ENCODE measurements at regions not wholly inside any gene's neighbourhood (a gene's known extent, or its start where the extent isn't known, plus 50 kb on each side); places are given as distances from the start of the nearest gene placed in this dataset.

DNA sequence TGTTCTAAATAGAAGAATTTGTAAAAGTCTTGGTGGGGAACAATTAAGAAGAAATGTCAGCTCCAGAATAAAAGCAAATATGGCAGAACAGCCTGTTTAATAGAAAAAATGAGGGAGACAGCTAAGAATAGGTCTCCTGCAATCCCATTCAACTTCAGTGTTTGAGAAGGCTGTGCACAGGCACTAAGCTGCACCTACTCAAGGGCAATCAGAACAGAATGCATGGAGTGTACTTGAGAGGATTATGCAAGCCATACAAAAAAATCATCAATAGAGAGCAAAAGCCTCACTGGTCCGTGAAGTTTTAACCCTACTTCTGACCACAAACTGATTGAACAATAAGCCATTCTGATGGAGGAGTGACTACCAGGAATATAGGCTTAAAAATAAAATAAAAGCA lies 690.7 kb upstream of the PCDH15 start:
- peak; percentile 2 for DNase-seq

DNA sequence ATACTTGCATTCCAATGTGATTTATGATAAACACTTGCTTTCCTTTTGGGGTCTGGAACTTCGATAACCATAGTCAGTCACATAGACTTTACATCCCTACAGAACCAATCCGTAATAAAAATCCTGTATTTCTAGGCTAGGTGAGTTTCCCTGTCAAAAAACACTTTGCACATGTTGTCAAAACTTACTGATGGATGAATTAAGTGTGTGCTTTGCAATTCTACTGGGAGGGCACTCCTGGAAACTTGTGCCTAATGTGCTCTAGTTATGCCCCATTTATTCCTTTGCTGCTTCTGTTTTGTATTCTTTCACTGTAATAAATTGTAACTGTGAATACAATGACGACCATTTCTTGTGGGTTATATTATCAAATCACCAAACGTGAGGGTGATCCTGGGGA lies 684.8 kb upstream of the PCDH15 start:
- no peak for DNase-seq

GRCh38 chr10:55476129-55476528 lies 675.1 kb upstream of the PCDH15 start:
- no peak for DNase-seq

DNA sequence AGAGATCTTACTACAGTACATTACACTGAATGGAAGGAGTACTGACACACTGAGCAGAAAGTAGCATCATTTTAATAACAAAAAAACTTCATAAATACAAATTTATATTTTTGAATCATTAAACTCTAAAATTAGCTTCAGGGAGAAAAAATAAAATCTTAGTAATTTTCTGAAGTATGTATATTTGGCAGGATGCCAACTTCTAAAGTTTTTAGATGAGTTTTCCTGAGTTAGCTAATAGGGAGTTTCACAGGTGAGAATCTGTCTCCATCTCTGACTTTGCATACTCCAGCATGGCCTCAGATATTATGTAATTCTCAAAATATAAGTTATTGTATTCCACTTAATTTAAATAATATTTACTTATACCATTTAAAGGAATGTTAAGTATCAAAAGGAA lies 673.2 kb upstream of the PCDH15 start:
- no peak for DNase-seq

- DNase-seq = no peak
Observed at GRCh38 chr10:55470840-55471239, 669.8 kb upstream of the PCDH15 start.

DNA sequence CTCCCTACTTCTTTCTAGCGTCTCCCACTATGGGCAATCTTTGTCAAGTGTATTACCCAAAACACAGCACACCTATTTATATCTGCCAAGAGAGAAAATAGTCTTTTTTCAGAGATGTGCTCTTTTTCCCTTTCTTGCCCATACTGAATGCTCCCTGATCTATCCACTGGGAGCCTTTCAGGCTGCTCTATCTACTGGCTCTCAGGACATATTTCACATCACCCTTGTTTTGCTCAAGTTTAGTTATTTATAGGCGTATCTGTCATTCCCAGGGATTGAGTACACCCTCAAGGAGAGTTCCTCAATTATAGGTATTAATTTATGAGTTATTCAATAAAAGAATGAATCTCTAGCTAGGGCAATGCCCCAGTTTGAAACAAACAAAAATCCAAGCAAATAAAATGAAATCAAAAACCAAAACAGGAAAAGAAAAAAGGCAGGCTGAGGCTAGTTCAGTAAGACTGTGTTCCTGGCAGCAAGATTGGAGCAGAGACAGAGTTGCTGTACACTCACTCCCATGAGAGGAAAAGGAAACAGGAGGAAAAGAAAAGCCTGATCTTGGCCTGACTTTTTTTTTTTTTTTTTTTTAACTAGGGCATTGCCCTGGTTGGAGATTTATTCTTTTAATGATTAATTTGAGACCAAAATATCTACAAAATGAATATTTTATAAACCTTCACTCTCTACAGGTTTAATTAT lies 665.9 kb upstream of the PCDH15 start:
- DNase-seq = no peak

- DNase-seq = no peak
Observed at GRCh38 chr10:55464083-55464482, 663.1 kb upstream of the PCDH15 start.

DNA sequence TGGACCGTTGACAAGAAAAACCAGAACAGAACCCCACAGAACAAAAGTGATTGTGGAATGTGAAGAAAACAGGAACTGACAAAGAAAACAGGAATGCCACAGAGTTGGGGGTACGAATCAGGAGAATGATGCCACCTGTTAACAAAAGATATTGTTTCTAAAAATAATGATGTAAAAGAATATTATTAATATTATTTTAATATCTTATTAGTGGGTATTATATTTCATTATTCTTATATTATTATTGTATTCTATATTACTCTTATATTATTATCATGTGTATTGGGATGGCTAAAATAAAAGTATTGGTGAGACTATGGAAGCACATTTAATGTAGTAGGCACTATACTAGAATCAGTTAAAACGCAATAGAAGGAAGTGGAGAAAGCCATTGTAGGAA lies 659.0 kb upstream of the PCDH15 start:
- no peak for DNase-seq

- DNase-seq = no peak
Observed at GRCh38 chr10:55449981-55450380, 649.0 kb upstream of the PCDH15 start.

DNA sequence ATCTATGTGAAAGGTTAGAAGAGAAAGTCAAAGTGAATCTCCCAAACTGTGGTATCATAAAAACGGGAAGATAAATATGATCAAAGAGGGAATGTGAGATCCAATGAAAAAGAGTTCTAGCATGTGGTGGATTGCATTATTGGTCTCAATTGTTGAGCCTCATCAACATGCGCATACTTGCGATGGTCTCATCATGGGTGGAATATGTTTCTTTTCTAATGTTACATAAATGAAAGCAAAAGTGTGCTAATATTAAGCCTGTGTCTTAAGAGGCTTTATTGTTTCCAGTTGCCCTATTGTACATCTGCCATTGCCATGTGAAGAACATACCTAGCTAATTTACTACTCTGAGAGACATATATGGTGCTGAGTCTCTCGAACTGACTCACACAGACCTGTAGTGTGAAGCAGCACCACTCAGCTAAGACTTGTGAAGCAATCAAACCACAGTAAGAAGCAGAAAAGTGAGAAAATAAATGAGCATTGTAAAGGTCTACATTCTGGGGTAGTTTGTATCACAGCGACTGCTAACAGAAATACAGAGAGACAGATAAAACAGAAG lies 645.5 kb upstream of the PCDH15 start:
- DNase-seq = no peak

- DNase-seq = no peak
Observed at GRCh38 chr10:55441777-55442176, 640.7 kb upstream of the PCDH15 start.

DNA sequence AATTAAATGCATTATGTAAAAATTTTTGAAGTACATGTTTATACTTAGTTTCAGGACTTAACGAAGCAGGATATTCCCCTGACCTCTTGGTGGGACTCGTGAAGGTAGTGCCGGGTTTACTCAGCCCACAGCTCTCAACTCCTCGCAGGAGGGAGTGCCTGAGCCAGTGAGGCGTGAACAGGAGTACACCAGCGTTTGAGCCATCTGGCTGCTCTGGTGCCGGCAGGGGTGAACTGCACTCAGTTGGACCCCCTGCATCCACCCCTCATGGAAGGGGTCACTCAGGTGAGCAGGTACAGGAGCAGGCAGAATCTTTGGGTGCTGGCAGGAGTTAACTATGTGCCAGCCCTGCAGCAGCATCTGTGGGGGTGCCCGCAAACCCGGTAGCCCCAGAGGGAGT lies 625.1 kb upstream of the PCDH15 start:
- no peak for DNase-seq

GRCh38 chr10:55410415-55410885 lies 609.4 kb upstream of the PCDH15 start:
- peak; percentile 87 for DNase-seq

- no peak for DNase-seq
Observed at GRCh38 chr10:55404094-55404493, 603.1 kb upstream of the PCDH15 start.

GRCh38 chr10:55400075-55400849 lies 599.2 kb upstream of the PCDH15 start:
- DNase-seq = no peak

DNA sequence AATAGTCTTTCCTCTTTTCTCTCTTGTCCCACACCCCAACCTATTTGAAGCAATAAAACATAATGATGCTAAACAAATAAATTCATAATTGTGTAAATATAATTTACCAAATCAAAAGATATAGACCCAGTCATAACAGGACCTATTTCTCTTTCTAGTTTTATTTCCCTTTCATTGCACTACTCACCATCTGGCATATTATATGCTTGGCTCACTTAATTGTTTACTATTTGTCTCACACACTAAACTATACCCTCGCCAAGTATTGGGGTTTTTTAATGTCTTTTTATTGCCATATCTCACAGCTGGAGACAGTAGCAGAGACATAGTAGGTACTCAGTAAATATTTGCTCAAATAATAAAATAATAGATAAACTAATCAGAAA lies 597.5 kb upstream of the PCDH15 start:
- DNase-seq = peak; percentile 9

DNA sequence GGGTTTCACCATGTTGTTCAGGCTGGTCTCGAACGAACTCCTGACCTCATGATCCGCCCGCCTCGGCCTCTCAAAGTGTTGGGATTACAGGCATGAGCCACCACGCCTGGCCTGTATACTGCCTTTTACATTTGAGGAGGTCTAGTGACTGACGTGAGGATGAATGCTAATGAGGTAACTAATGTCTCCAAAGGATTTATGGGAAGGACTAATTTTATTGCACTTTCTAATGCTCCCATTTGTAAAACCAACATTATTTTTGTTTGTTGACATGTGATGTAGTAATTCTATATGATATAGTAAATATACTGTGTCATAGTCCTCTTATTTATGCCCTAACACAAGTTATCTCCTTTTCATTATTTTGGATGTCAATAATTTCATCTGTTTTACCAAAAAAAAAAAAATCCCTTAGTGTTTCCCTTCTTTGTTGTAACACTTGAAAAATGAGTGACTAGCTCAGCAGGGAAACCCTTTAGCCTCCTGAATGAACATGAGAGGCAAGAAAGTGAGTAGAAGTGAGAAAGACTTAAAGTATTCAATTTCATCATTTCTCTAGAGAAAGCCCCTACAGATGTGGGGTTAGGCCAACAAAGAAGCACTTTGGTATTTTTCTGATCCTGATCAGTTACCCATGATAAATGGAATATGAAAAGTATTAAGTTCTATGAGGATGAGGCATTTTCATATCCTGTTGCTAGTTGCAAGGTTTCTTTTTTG lies 596.9 kb upstream of the PCDH15 start:
- DNase-seq = no peak

- DNase-seq = no peak
Observed at GRCh38 chr10:55378196-55378595, 577.2 kb upstream of the PCDH15 start.

- no peak for DNase-seq
Observed at GRCh38 chr10:55374917-55375316, 573.9 kb upstream of the PCDH15 start.

- no peak for DNase-seq
Observed at GRCh38 chr10:55374060-55374459, 573.0 kb upstream of the PCDH15 start.

- DNase-seq = no peak
Observed at GRCh38 chr10:55369670-55370420, 568.8 kb upstream of the PCDH15 start.

- no peak for DNase-seq
Observed at GRCh38 chr10:55368467-55368866, 567.4 kb upstream of the PCDH15 start.

GRCh38 chr10:55367555-55367954 lies 566.5 kb upstream of the PCDH15 start:
- no peak for DNase-seq
